Activated naive CD8-positive, alpha-beta T cell treated with anti-CD3 and anti-CD28 coated beads for 36 hours (primary cell): ENCODE measurements at regions not wholly inside any gene's neighbourhood (a gene's known extent, or its start where the extent isn't known, plus 50 kb on each side); places are given as distances from the start of the nearest gene placed in this dataset.

Source experiments
- DNase-seq: peaks from one replicate; pipeline ENCODE4 v3.0.0; 2021
- H3K27ac Mint-ChIP-seq: one replicate; pipeline ENCODE4 v1.8.0; 2022; ENCODE audit warnings: mild to moderate bottlenecking, moderate library complexity, mixed read lengths
- H3K27me3 Mint-ChIP-seq: one replicate; pipeline ENCODE4 v1.8.0; 2022; ENCODE audit warnings: mild to moderate bottlenecking, mixed read lengths
- H3K36me3 Mint-ChIP-seq: one replicate; pipeline ENCODE4 v1.8.0; 2021; ENCODE audit warnings: mild to moderate bottlenecking, mixed read lengths
- H3K4me1 Mint-ChIP-seq: one replicate; pipeline ENCODE4 v1.8.0; 2021; ENCODE audit warnings: mixed read lengths
- H3K4me3 Mint-ChIP-seq: one replicate; pipeline ENCODE4 v1.8.0; 2022; ENCODE audit warnings: mild to moderate bottlenecking, moderate library complexity, mixed read lengths
- H3K9me3 Mint-ChIP-seq: one replicate; pipeline ENCODE4 v1.8.0; 2022; ENCODE audit warnings: mixed read lengths

DNA sequence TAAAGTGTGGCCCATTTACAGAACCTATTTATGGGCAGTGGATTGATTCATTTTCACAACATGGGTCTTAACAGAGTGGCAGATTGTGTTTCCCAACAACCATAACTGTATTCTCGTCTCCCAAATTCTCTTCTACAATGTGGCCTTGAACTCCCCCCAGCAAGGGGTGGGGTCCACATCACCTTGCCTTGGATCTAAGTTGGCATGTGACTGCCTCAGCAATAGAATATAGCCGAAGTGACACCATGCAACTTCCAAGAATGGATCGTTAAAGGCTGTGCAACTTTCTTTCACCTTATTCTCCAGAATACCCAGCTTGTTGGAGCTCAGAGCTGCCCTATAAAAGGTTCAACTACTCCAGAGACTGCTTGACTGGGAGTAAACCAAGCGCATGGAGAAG lies 72.0 kb upstream of the CDH5 start:
- Mint-ChIP-seq H3K27ac (no peak overlapping the region), H3K36me3 (no peaks in the 10 kb centered on the region), H3K9me3 (no peaks in the 10 kb centered on the region), H3K4me1 (no peaks in the 10 kb centered on the region), H3K4me3 (no peak overlapping the region), H3K27me3 (peaks cover 14% of the 10 kb centered on the region)
- no peak for DNase-seq

DNA sequence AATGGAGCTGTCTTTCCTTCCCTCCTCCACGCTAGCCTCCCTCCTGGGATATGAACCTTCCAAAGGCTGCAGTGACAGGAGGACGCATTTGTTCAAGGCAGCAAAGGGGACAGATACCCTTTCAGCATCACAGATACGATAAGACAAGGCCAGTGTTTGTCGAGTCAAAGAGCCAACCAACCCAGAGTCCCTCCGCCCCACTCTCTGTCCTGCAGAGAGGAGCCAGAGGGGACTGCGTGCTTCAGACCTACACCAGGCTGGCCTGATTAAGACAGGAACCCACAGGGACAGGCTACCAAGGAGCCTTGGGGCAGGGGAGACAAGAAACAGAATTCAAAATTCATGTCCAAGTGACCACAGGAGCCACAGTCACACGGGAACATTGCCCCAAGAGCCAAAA lies 72.6 kb upstream of the CDH5 start:
- Mint-ChIP-seq H3K36me3 (no peaks in the 10 kb centered on the region), H3K27me3 (peaks cover 14% of the 10 kb centered on the region), H3K4me3 (no peak overlapping the region), H3K4me1 (no peaks in the 10 kb centered on the region), H3K9me3 (no peaks in the 10 kb centered on the region), H3K27ac (no peak overlapping the region)
- no peak for DNase-seq

DNA sequence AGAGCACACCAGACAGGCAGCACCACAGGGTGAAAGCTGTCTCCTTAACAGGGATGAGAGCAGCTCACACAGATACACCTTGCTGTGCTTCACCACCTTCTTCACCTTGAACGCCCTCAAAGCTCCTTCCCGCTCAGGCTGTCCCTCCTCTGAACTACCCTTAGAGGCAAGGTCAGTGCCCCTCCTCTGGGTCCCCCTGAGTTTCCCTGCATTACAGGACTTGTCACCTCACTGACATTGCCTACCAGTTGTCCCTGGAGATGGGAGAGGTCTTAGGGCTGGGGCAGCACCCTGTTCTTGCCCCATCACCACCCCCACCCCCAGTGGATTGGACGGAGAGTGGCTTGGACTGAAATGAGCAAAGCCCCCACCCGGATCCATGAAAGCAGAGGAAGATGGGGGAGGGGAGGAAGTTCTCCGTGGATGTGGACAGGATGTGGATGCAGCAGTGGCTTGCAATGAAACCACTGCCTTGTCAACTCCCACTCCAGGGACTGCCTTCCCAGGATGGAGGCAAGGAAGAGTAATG lies 73.2 kb upstream of the CDH5 start:
- Mint-ChIP-seq H3K4me3 (no peak overlapping the region), H3K27ac (no peak overlapping the region), H3K27me3 (peaks cover 14% of the 10 kb centered on the region)

DNA sequence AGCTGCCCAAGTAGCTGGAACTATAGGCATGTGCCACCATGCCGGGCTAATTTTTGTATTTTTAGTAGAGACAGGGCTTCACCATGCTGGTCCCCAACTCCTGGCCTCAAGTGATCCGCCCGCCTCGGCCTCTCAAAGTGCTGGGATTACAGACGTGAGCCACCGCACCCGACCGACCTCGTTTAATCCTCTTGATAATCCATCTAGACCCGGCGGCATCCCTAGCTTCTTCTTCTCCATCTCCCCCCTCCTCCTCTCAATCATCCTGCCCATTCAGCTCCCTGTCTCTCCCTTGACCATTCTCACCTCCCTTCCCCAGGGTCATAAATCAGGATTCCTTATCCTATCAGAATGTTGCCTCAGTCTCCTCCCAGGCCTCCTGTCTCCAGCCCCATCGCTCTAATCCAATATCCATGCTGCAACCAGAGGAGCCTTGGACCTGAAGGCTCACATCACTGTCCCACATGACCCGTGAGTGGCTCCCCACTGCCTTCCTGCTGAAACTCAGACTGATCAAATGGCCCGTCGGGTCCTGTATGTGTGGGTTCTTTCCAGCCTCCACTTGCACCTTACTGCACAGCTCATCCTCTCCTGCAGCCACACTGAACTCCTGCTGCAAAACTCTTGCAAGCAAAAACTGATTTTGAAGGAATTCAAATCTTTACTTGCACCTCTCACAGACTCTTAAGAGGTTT lies 74.1 kb upstream of the CDH5 start:
- Mint-ChIP-seq H3K4me1 (no peaks in the 10 kb centered on the region), H3K4me3 (no peak overlapping the region), H3K27me3 (peaks cover 14% of the 10 kb centered on the region), H3K9me3 (no peaks in the 10 kb centered on the region), H3K36me3 (no peaks in the 10 kb centered on the region), H3K27ac (no peak overlapping the region)
- no peak for DNase-seq

More for the DNA sequence above, 73.2 kb upstream of the CDH5 start:
- Mint-ChIP-seq H3K9me3 (no peaks in the 10 kb centered on the region), H3K36me3 (no peaks in the 10 kb centered on the region), H3K4me1 (no peaks in the 10 kb centered on the region)
- no peak for DNase-seq

DNA sequence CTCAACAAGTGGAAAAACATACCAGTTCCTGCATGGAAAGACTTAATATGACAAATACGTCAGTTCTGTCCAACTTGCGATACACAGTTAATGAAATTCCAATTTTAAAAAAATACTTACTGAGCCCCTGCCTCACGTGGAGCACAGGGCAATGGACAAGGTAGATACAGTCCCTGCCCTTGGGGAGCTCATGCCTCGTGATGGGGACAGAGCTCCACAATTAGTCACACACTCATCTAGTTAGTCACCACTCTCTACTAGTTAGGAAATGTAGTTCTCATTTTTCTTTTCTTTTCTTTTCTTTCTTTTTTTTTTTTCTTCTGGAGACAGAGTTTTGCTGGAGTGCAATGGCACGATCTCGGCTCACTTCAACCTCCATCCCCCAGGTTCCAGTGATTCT lies 74.7 kb upstream of the CDH5 start:
- peaks cover 14% of the 10 kb centered on the region for H3K27me3 Mint-ChIP-seq
- H3K27ac Mint-ChIP-seq: no peak overlapping the region
- H3K36me3 Mint-ChIP-seq: no peaks in the 10 kb centered on the region
- H3K4me3 Mint-ChIP-seq: no peak overlapping the region
- DNase-seq: no peak
- H3K9me3 Mint-ChIP-seq: no peaks in the 10 kb centered on the region
- H3K4me1 Mint-ChIP-seq: no peaks in the 10 kb centered on the region

DNA sequence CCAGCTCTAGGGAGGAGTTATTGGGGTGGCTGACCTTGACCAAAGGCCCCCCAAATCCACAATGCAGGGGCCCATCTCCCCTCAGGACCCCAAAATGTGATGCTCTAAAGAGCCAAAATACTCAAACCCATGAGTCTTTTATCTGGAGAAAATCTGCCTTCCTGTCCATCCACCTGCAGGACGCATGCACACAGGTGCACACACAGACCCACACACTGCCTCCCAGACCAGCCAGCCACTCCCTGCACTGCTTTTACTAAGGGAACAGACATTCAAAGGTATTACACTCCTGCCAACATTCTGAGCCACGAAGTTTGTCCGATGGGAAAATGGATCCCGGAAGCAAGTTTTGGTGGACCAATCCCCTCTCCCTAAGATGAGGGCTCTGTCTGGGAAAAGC lies 76.1 kb upstream of the CDH5 start:
- no peak overlapping the region for H3K27ac Mint-ChIP-seq
- H3K36me3 Mint-ChIP-seq: no peaks in the 10 kb centered on the region
- DNase-seq: no peak

DNA sequence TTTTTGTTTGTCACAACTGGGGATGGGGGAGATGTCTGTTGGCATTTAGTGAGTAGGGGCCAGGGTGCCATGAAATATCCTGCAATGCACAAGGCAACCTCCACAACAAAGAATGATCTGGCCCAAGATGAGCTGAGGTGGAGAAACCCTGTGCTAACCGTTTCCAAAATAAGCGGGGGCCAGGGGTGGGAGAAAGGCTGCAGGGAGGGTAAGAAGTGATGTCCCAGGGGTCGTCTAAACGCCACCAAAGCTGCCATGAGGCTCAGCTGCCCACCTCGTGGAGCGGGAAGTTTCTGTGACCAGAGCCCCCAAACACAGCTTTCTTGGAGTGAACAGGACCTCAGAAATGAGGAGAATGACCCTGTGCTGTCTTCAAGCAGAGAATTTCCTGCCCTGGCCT lies 76.5 kb upstream of the CDH5 start:
- peaks cover 14% of the 10 kb centered on the region for H3K27me3 Mint-ChIP-seq
- no peaks in the 10 kb centered on the region for H3K9me3 Mint-ChIP-seq
- H3K36me3 Mint-ChIP-seq: no peaks in the 10 kb centered on the region
- no peak for DNase-seq
- no peaks in the 10 kb centered on the region for H3K4me1 Mint-ChIP-seq
- no peak overlapping the region for H3K4me3 Mint-ChIP-seq
- no peak overlapping the region for H3K27ac Mint-ChIP-seq

More for the DNA sequence above, 76.1 kb upstream of the CDH5 start:
- H3K9me3 Mint-ChIP-seq: no peaks in the 10 kb centered on the region
- peaks cover 14% of the 10 kb centered on the region for H3K27me3 Mint-ChIP-seq
- no peak overlapping the region for H3K4me3 Mint-ChIP-seq
- H3K4me1 Mint-ChIP-seq: no peaks in the 10 kb centered on the region

DNA sequence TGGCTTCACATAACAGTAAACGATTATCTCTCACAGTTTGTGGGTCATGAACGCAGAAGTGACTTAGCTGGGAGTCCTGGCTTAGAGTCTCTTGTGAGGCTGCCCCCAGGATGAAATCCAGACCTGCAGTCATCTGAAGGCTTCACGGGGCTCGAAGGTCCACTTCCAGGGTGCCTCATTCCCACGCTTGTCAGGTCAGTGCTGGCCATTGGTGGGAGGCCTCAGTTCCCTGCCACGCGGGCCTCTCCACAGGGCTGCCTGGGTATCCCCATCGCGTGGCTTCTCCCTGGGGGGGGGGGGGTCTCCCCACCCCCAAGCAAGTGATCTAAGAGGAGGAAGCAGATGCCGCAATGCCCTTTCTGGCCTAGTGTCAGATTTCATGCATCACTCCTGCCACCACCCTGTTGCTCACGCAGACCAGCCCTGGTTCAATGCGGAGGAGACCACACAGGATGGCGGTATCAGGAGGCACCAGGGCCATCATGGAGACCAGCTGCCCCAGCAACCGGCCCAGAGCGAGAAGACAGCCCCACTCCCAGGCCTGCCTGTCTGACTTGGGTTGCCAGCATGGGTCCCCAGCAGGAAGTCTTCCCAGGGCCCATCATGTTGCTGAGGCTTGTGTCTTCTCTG lies 77.3 kb upstream of the CDH5 start:
- H3K4me3 Mint-ChIP-seq: no peak overlapping the region
- no peak for DNase-seq
- H3K27me3 Mint-ChIP-seq: peaks cover 14% of the 10 kb centered on the region
- H3K9me3 Mint-ChIP-seq: no peaks in the 10 kb centered on the region
- H3K36me3 Mint-ChIP-seq: no peaks in the 10 kb centered on the region
- H3K27ac Mint-ChIP-seq: no peak overlapping the region
- no peaks in the 10 kb centered on the region for H3K4me1 Mint-ChIP-seq

DNA sequence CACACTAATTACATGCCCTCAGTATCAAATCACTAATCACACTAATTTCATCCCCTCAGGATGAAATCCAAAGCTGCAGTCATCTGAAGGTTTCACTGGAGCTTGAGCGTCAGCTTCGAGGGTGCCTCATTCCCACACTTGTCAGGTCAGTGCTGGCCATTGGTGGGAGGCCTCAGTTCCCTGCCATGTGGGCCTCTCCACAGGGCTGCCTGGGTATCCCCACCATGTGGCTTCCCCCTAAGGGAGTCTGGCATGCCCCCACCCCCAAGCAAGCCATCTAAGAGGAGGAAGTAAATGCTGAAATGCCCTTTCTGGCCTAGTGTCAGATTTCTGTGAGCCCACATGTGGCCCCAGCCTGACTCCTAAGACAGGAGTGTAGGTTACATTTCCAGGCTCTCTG lies 78.6 kb upstream of the CDH5 start:
- H3K27ac Mint-ChIP-seq: no peak overlapping the region
- no peak for DNase-seq
- H3K4me3 Mint-ChIP-seq: no peak overlapping the region
- no peaks in the 10 kb centered on the region for H3K4me1 Mint-ChIP-seq
- H3K9me3 Mint-ChIP-seq: no peaks in the 10 kb centered on the region
- no peaks in the 10 kb centered on the region for H3K36me3 Mint-ChIP-seq
- peaks cover 8% of the 10 kb centered on the region for H3K27me3 Mint-ChIP-seq

DNA sequence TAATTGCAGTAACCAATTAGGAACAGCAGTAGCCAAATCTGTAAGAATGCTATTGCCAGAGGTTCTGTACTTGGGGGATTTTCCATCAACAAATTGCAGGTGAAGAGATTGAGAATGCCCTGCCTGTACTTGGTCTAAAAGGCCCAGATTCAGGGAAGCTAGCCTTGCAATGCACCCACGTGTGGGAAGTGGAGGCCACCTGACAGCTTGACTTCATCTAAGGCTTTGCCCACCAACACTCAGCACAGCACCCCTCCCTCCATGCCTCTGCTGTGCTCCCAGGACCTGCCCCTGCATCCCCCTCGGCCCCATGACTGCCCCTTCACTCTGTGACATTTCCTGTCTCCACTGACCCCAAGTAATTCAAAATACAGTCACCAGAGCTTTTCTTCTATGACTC lies 79.1 kb upstream of the CDH5 start:
- no peaks in the 10 kb centered on the region for H3K4me1 Mint-ChIP-seq
- H3K27ac Mint-ChIP-seq: no peak overlapping the region
- no peaks in the 10 kb centered on the region for H3K9me3 Mint-ChIP-seq
- no peaks in the 10 kb centered on the region for H3K36me3 Mint-ChIP-seq
- H3K4me3 Mint-ChIP-seq: no peak overlapping the region
- H3K27me3 Mint-ChIP-seq: peaks cover 3% of the 10 kb centered on the region
- DNase-seq: no peak

DNA sequence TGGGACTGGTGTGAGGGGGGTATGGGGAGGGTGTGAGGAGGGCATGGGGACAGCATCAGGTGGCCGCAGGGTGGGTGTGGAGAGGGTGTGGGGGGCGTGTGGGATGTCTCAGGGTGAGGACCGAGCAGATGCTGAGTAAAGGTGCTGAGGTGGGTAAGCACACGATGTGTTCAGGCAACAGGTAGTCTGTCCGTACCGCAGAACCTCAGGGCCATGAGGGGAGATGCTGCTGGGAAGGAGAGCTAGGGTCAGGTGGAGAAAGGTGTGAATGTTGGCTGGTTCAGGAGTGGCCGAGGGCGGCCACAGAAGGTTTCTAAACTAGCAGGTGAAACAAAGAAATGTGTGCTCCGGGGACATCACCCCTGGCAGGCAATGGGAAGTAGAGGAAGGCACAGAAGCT lies 80.0 kb upstream of the CDH5 start:
- DNase-seq: no peak
- no peaks in the 10 kb centered on the region for H3K9me3 Mint-ChIP-seq
- H3K4me3 Mint-ChIP-seq: no peak overlapping the region
- H3K36me3 Mint-ChIP-seq: no peaks in the 10 kb centered on the region
- no peaks in the 10 kb centered on the region for H3K4me1 Mint-ChIP-seq
- no peak overlapping the region for H3K27ac Mint-ChIP-seq
- H3K27me3 Mint-ChIP-seq: no peaks in the 10 kb centered on the region

DNA sequence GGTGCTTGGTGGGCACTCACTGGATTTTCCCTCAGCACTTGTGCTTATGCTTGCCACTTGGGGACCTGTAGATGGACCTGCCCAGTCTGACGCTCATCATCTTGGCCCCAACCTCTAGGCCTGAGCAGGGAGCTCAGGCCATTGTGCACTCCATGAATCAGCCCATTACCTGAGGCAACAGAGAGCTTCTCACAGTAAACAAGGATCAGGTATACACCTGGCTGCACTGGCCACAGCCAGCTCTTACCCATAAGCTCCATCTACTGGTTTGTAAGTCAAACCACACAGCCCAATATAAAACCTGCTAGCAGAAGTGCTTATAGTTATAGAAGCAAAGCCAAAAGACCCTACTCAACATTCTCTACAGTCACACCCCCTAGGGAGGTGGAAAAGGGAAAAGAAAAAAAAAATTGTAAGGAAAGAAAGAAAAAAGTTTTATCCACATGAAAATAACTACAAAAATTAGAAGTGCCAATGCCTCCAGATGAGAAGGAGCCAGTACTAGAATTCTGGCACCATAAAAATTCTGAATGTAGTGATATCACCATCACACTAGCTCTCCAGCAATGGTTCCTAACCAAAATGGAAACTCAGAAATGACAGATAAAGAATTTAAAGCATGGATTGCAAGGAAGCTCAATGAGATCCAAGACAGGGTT lies 87.8 kb upstream of the CDH5 start:
- Mint-ChIP-seq H3K9me3 (peaks cover 2% of the 10 kb centered on the region), H3K36me3 (no peaks in the 10 kb centered on the region), H3K27me3 (peaks cover 24% of the 10 kb centered on the region), H3K4me3 (no peak overlapping the region), H3K27ac (no peak overlapping the region), H3K4me1 (no peaks in the 10 kb centered on the region)
- no peak for DNase-seq

DNA sequence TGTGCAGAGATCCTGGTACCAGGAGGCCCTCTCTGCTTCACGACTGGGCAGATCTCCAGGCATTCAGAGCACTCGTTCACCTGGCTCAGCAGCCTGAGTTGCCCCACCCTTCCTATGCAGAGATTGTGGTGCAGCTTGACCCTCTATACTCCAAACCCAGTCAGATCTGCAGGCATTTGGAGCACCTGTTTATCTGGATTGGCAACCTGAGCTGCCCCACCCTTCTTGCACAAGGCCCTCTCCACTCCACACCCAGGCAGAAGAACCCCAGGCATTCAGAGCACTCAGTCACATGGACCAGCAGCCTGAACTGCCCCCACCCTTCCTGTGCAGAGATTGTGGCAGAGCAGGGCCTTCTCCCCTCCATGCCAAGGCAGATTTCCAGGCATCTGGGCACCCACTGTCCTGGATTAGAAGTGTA lies 88.4 kb upstream of the CDH5 start:
- Mint-ChIP-seq H3K27me3 (peaks cover 24% of the 10 kb centered on the region), H3K27ac (no peak overlapping the region), H3K4me1 (no peaks in the 10 kb centered on the region), H3K9me3 (peaks cover 2% of the 10 kb centered on the region), H3K4me3 (no peak overlapping the region), H3K36me3 (no peaks in the 10 kb centered on the region)
- DNase-seq: no peak

DNA sequence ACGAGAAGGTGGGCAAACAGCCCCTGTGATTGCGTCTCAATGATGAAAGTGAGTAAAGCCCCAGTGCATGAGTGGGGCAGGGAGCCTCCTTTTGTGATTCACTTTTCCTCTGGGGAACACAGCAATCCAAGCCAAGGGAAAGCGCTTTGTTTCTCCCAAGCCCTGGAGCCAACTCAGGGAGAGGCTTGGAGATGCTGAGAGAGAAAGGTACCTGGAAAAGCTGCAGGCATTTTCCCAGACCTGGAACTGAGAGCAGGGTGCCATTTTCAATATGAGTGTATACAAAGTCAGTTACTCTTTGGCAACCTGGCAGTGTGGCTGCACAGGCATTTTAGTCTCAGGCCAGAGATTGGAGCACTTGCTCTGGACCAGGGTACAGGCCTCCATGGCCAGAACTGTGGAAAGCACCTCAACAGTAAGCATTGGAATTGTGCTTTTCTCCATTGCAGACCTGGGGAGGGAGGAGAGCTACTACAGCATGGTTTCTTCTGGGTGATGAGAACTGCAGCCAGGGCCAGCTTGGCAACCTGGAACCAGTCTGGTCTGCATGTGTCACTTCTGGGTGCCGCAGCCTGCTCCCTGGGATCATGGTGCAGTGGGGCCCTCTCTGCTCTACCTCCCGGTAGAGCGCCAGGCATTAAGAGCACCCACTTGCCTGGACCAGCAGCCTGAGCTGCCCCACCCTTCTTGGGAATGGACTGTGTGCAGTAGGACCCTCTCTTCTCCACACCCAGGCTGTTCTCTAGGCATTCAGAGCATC lies 89.0 kb upstream of the CDH5 start:
- Mint-ChIP-seq H3K27me3 (peaks cover 24% of the 10 kb centered on the region), H3K9me3 (peaks cover 2% of the 10 kb centered on the region), H3K4me1 (no peaks in the 10 kb centered on the region), H3K4me3 (no peak overlapping the region), H3K27ac (no peak overlapping the region), H3K36me3 (no peaks in the 10 kb centered on the region)
- DNase-seq: no peak

DNA sequence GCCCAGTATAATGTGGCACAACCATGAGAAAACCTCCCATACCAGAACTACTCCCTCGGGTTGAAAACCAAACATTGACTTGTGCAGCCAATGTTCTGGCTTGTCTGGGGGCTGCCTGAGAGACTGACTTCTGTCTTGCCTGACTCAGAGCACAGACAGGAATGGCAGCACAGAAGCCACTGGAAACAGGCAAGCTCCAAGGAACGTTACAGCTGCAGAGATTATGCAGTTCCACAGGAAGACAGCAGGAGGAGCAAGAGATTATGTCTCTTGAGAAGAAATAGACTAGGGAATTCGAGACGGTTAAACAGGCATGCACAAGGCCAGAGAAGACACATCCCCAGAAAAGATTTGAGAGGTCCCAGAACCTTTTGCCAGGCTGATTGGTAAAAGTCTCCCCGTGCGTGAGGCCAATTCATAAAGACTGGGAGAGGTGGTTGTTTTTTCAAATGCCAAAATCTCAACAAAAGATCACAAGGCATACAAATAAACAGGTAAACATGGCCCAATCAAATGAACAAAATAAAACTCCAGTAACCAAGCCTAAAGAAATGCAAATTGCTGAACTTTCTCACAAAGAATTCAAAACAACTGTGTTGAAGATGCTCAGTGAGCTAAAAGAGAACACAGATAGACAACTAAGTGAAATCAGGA lies 90.6 kb upstream of the CDH5 start:
- Mint-ChIP-seq H3K4me1 (peaks cover under 1% of the 10 kb centered on the region), H3K27ac (no peak overlapping the region), H3K9me3 (peaks cover 2% of the 10 kb centered on the region), H3K36me3 (no peaks in the 10 kb centered on the region), H3K27me3 (peaks cover 30% of the 10 kb centered on the region), H3K4me3 (no peak overlapping the region)
- no peak for DNase-seq
